ENCODE measurements at regions not wholly inside any gene's neighbourhood (a gene's known extent, or its start where the extent isn't known, plus 50 kb on each side); places are given as distances from the start of the nearest gene placed in this dataset.

GRCh38 chr18:11383381-11383780 lies 226.0 kb upstream of the SLC35G4 start:
- no peak overlapping the region for H3K4me3 Mint-ChIP-seq
- no peaks in the 10 kb centered on the region for H3K4me1 Mint-ChIP-seq (ENCODE audit: low read depth)
- H3K9me3 Mint-ChIP-seq = no peaks in the 10 kb centered on the region
- H3K36me3 Mint-ChIP-seq (ENCODE audit: low read depth) = no peaks in the 10 kb centered on the region
- TF ChIP-seq, protein P1, sequence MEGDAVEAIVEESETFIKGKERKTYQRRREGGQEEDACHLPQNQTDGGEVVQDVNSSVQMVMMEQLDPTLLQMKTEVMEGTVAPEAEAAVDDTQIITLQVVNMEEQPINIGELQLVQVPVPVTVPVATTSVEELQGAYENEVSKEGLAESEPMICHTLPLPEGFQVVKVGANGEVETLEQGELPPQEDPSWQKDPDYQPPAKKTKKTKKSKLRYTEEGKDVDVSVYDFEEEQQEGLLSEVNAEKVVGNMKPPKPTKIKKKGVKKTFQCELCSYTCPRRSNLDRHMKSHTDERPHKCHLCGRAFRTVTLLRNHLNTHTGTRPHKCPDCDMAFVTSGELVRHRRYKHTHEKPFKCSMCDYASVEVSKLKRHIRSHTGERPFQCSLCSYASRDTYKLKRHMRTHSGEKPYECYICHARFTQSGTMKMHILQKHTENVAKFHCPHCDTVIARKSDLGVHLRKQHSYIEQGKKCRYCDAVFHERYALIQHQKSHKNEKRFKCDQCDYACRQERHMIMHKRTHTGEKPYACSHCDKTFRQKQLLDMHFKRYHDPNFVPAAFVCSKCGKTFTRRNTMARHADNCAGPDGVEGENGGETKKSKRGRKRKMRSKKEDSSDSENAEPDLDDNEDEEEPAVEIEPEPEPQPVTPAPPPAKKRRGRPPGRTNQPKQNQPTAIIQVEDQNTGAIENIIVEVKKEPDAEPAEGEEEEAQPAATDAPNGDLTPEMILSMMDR (IDR thresholded peaks at IDR 0.05) = no peak
- H3K27ac Mint-ChIP-seq = no peak overlapping the region
- H3K27me3 Mint-ChIP-seq (ENCODE audit: insufficient read depth) = peaks cover 8% of the 10 kb centered on the region
- no peak for DNase-seq

DNA sequence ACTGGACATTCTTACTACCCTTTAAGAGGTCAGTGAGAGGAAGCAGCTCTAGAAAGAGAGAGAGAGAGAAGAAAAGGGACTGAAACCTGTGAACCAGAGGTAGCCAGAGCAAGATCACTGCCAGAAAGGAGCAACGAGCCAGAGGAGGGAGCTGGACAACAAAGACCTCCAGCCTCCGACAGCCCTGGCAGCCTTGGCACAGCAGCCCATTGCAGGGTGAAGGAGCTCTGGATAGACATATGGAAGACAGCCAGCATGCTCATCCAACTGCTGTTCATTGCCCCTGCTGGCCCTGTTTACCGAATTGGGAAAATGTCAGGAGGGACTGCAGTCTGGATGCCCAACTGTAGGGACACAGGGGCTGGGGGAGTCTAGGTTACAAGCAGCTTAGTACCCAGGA lies 228.4 kb upstream of the SLC35G4 start:
- no peak overlapping the region for H3K4me3 Mint-ChIP-seq
- no peaks in the 10 kb centered on the region for H3K9me3 Mint-ChIP-seq
- no peak for DNase-seq
- H3K27me3 Mint-ChIP-seq (ENCODE audit: insufficient read depth) = peaks cover 9% of the 10 kb centered on the region
- H3K4me1 Mint-ChIP-seq (ENCODE audit: low read depth) = no peaks in the 10 kb centered on the region
- no peak overlapping the region for H3K27ac Mint-ChIP-seq
- no peaks in the 10 kb centered on the region for H3K36me3 Mint-ChIP-seq (ENCODE audit: low read depth)
- TF ChIP-seq, protein P1 (IDR thresholded peaks at IDR 0.05) = no peak

- Mint-ChIP-seq H3K9me3 (no peaks in the 10 kb centered on the region), H3K27me3 (ENCODE audit: insufficient read depth) (peaks cover 9% of the 10 kb centered on the region), H3K4me1 (ENCODE audit: low read depth) (no peaks in the 10 kb centered on the region), H3K27ac (no peak overlapping the region), H3K36me3 (ENCODE audit: low read depth) (no peaks in the 10 kb centered on the region), H3K4me3 (no peak overlapping the region)
- DNase-seq = no peak
- TF ChIP-seq, protein P1 (IDR thresholded peaks at IDR 0.05) = no peak
These were observed 229.7 kb upstream of the SLC35G4 start for GRCh38 chr18:11379660-11380059.

DNA sequence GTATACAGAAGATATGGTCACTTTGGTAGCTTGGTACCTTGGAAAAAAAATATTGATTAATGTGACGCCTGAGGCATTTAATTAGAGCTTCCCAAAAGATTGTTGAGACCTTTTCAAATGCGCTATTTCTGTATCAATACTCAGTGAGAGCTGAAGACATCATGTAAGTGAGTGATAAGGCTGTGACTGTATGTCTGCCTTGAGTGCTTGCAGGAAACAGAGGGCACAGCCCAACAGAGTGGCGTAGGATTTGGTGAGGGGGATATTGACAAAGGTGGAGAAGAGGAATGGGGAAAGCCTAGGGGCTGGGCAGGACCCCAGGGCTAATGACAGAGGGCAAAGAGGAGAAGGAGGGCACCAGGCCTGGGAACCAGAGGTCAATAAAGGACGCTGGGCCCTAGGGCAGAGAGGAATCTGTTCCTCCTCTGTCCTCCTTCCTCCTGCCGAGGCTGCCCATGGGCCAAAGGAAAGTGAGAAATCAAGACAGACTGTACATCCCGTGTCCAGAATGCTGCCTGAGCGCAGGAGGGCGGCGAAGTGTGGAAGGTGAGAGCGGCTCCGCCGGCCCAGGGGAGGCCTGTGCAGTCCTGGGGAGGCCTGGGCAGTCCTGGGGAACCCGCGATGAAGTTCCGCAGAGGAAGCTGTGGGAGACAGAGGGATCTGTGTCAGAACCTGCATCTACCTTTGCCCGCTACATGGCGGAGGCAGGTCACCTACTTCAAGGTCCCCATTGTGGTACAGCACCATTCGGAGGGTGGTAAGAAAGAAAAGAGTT lies 228.6 kb upstream of the PIEZO2 start:
- Mint-ChIP-seq H3K36me3 (ENCODE audit: low read depth) (no peaks in the 10 kb centered on the region), H3K4me3 (no peak overlapping the region), H3K4me1 (ENCODE audit: low read depth) (no peaks in the 10 kb centered on the region), H3K27ac (no peak overlapping the region), H3K27me3 (ENCODE audit: insufficient read depth) (peaks cover 9% of the 10 kb centered on the region), H3K9me3 (no peaks in the 10 kb centered on the region)
- no peak for DNase-seq
- TF ChIP-seq, protein P1 (IDR thresholded peaks at IDR 0.05) = no peak

GRCh38 chr18:11372163-11372562 lies 222.8 kb upstream of the PIEZO2 start:
- H3K4me1 Mint-ChIP-seq (ENCODE audit: low read depth) = peaks cover 9% of the 10 kb centered on the region
- H3K36me3 Mint-ChIP-seq (ENCODE audit: low read depth) = no peaks in the 10 kb centered on the region
- no peak overlapping the region for H3K4me3 Mint-ChIP-seq
- no peak for DNase-seq
- no peak overlapping the region for H3K27ac Mint-ChIP-seq
- TF ChIP-seq, protein P1 (IDR thresholded peaks at IDR 0.05) = no peak
- no peaks in the 10 kb centered on the region for H3K9me3 Mint-ChIP-seq
- no peaks in the 10 kb centered on the region for H3K27me3 Mint-ChIP-seq (ENCODE audit: insufficient read depth)

Measured in HFFc6 (cell line).